ENCODE measurements at regions not wholly inside any gene's neighbourhood (a gene's known extent, or its start where the extent isn't known, plus 50 kb on each side); places are given as distances from the start of the nearest gene placed in this dataset.

GRCh38 chr20:11375966-11376365 is 541.7 kb upstream of the BTBD3 start:
- no peak overlapping the region for H3K4me3 ChIP-seq (ENCODE audit: low read depth, low read length)

GRCh38 chr20:11376420-11376819 is 541.3 kb upstream of the BTBD3 start:
- no peak overlapping the region for H3K4me3 ChIP-seq (ENCODE audit: low read depth, low read length)

- H3K4me3 ChIP-seq (ENCODE audit: low read depth, low read length), result no peak overlapping the region
These were observed 540.7 kb upstream of the BTBD3 start for GRCh38 chr20:11376998-11377397.

GRCh38 chr20:11377761-11378160 is 539.9 kb upstream of the BTBD3 start:
- H3K4me3 ChIP-seq (ENCODE audit: low read depth, low read length), result no peak overlapping the region

- H3K4me3 ChIP-seq (ENCODE audit: low read depth, low read length), result no peak overlapping the region
These were observed 539.4 kb upstream of the BTBD3 start for GRCh38 chr20:11378252-11378651.

GRCh38 chr20:11379257-11380011 is 538.3 kb upstream of the BTBD3 start:
- H3K4me3 ChIP-seq (ENCODE audit: low read depth, low read length), result no peak overlapping the region

GRCh38 chr20:11380283-11380682 is 537.4 kb upstream of the BTBD3 start:
- no peak overlapping the region for H3K4me3 ChIP-seq (ENCODE audit: low read depth, low read length)

GRCh38 chr20:11387189-11387754 is 530.4 kb upstream of the BTBD3 start:
- no peak overlapping the region for H3K4me3 ChIP-seq (ENCODE audit: low read depth, low read length)

GRCh38 chr20:11389186-11389585 is 528.5 kb upstream of the BTBD3 start:
- no peak overlapping the region for H3K4me3 ChIP-seq (ENCODE audit: low read depth, low read length)

GRCh38 chr20:11391591-11391990 is 526.1 kb upstream of the BTBD3 start:
- H3K4me3 ChIP-seq (ENCODE audit: low read depth, low read length), result no peak overlapping the region

- no peak overlapping the region for H3K4me3 ChIP-seq (ENCODE audit: low read depth, low read length)
These were observed 523.4 kb upstream of the BTBD3 start for GRCh38 chr20:11394145-11394833.

- H3K4me3 ChIP-seq (ENCODE audit: low read depth, low read length), result no peak overlapping the region
These were observed 522.1 kb upstream of the BTBD3 start for GRCh38 chr20:11395581-11395980.

GRCh38 chr20:11401988-11402387 is 515.7 kb upstream of the BTBD3 start:
- H3K4me3 ChIP-seq (ENCODE audit: low read depth, low read length), result no peak overlapping the region

- H3K4me3 ChIP-seq (ENCODE audit: low read depth, low read length), result no peak overlapping the region
These were observed 514.0 kb upstream of the BTBD3 start for GRCh38 chr20:11403711-11404110.

- no peak overlapping the region for H3K4me3 ChIP-seq (ENCODE audit: low read depth, low read length)
These were observed 510.8 kb upstream of the BTBD3 start for GRCh38 chr20:11406877-11407276.

GRCh38 chr20:11409561-11409960 is 508.1 kb upstream of the BTBD3 start:
- no peak overlapping the region for H3K4me3 ChIP-seq (ENCODE audit: low read depth, low read length)

- H3K4me3 ChIP-seq (ENCODE audit: low read depth, low read length), result no peak overlapping the region
These were observed 505.9 kb upstream of the BTBD3 start for GRCh38 chr20:11411765-11412164.

GRCh38 chr20:11426948-11427347 is 490.7 kb upstream of the BTBD3 start:
- no peak overlapping the region for H3K4me3 ChIP-seq (ENCODE audit: low read depth, low read length)

GRCh38 chr20:11429168-11429567 is 488.5 kb upstream of the BTBD3 start:
- no peak overlapping the region for H3K4me3 ChIP-seq (ENCODE audit: low read depth, low read length)

GRCh38 chr20:11429889-11430519 is 487.7 kb upstream of the BTBD3 start:
- H3K4me3 ChIP-seq (ENCODE audit: low read depth, low read length), result no peak overlapping the region

- H3K4me3 ChIP-seq (ENCODE audit: low read depth, low read length), result no peak overlapping the region
These were observed 487.0 kb upstream of the BTBD3 start for GRCh38 chr20:11430652-11431051.

GRCh38 chr20:11431621-11432020 is 486.1 kb upstream of the BTBD3 start:
- no peak overlapping the region for H3K4me3 ChIP-seq (ENCODE audit: low read depth, low read length)

Measured in iPS-11a (cell line).